GM12891 (cell line): ENCODE measurements at regions not wholly inside any gene's neighbourhood (a gene's known extent, or its start where the extent isn't known, plus 50 kb on each side); places are given as distances from the start of the nearest gene placed in this dataset.

ENCODE experiments used
- PAX5 ChIP-seq: IDR thresholded peaks from 2 replicates; pipeline ENCODE4 v1.6.1; 2011; ENCODE audit warnings: low read length, moderate library complexity, mild to moderate bottlenecking; ENCODE audit not compliant: insufficient read depth, severe bottlenecking
- POLR2A ChIP-seq: IDR thresholded peaks from 2 replicates; pipeline ENCODE4 v1.6.1; 2011; ENCODE audit warnings: low read depth, low read length, control low read depth
- POLR2AphosphoS5 ChIP-seq: IDR thresholded peaks from 2 replicates; pipeline ENCODE4 v1.6.1; 2011; ENCODE audit warnings: low read depth, low read length, control low read depth
- POU2F2 ChIP-seq: IDR thresholded peaks from 2 replicates; pipeline ENCODE4 v1.6.1; 2011; ENCODE audit warnings: low read depth, mild to moderate bottlenecking, control low read depth, low read length, moderate library complexity
- TAF1 ChIP-seq: IDR thresholded peaks from 2 replicates; pipeline ENCODE4 v1.6.1; 2011; ENCODE audit warnings: low read depth, low read length, control low read depth

GRCh38 chr2:156666130-156666785, 230.1 kb downstream of the GPD2 start:
- TF ChIP-seq TAF1 (no peak), POLR2A (no peak), POLR2AphosphoS5 (no peak), PAX5 (no peak), POU2F2 (no peak)
